ENCODE measurements at regions not wholly inside any gene's neighbourhood (a gene's known extent, or its start where the extent isn't known, plus 50 kb on each side); places are given as distances from the start of the nearest gene placed in this dataset.
A peak's percentile ranks its signal among the peaks of the same experiment; 100 is the strongest.

DNA sequence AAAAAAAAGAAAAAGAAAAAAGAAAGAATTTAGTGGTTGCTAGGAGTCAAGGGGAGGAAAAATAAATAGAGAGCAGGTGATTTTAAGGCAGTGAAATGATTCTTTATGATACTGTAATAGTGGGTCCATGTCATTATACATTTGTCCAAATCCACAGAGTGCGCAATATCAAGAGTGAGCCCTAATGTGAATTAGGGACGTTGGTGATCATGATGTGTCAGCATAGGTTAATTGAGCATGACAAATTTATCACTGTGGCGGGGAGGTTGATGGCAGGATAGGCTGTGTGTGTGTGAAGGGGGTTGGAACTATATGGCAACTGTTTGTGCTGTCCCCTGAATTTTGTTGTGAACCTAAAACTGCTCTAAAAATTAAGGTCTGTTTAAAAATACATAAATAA, 357.8 kb downstream of the ICE1 start:
- H3K4me3 ChIP-seq (replicated peaks in 1 of 3), result no peak overlapping the region
- intact Hi-C loops (cut with DNase I), result no loop called here
- no peak overlapping the region for H3K27ac ChIP-seq
- H3K9me3 ChIP-seq, result no peaks in the 10 kb centered on the region
- DNase-seq, result no peak
- H3K27me3 ChIP-seq, result no peaks in the 10 kb centered on the region
- no peaks in the 10 kb centered on the region for H3K36me3 ChIP-seq
- TF ChIP-seq, protein P1, sequence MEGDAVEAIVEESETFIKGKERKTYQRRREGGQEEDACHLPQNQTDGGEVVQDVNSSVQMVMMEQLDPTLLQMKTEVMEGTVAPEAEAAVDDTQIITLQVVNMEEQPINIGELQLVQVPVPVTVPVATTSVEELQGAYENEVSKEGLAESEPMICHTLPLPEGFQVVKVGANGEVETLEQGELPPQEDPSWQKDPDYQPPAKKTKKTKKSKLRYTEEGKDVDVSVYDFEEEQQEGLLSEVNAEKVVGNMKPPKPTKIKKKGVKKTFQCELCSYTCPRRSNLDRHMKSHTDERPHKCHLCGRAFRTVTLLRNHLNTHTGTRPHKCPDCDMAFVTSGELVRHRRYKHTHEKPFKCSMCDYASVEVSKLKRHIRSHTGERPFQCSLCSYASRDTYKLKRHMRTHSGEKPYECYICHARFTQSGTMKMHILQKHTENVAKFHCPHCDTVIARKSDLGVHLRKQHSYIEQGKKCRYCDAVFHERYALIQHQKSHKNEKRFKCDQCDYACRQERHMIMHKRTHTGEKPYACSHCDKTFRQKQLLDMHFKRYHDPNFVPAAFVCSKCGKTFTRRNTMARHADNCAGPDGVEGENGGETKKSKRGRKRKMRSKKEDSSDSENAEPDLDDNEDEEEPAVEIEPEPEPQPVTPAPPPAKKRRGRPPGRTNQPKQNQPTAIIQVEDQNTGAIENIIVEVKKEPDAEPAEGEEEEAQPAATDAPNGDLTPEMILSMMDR (IDR thresholded peaks at IDR 0.05), result no peak
- 85 to 93% methylated on average over 3 of the region's 3 CpGs for WGBS, 2 donors
- H3K4me1 ChIP-seq, result no peaks in the 10 kb centered on the region

DNA sequence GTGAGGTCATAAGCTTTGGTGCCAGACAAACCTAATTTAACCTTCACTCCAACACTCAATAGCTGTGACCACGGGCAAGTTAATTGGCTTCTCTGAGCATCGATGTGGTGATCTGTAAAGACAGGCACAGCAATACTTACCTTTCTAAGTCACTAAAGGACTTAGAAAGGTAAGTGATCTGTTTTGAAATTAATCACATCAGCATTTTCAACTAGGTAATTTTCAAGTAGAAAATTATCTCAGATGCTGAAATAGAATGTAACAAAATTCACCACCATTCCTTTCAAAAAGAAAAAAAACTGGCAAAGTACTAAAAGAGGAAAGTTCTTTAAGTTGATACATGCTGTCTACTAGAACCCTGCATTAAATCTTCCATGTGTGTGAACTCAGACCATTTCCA, 354.5 kb downstream of the ICE1 start:
- Histone ChIP-seq H3K27me3 (no peaks in the 10 kb centered on the region), H3K9me3 (no peaks in the 10 kb centered on the region), H3K4me3 (replicated peaks in 1 of 3) (no peak overlapping the region), H3K4me1 (no peaks in the 10 kb centered on the region), H3K36me3 (no peaks in the 10 kb centered on the region), H3K27ac (no peak overlapping the region)
- 79 to 83% methylated on average over 2 of the region's 2 CpGs for WGBS, 2 donors
- TF ChIP-seq, protein P1 (IDR thresholded peaks at IDR 0.05), result no peak
- TF ChIP-seq POLR2A (IDR thresholded peaks at IDR 0.05), result no peak
- intact Hi-C loops (cut with DNase I), result no loop called here
- no peak for DNase-seq

DNA sequence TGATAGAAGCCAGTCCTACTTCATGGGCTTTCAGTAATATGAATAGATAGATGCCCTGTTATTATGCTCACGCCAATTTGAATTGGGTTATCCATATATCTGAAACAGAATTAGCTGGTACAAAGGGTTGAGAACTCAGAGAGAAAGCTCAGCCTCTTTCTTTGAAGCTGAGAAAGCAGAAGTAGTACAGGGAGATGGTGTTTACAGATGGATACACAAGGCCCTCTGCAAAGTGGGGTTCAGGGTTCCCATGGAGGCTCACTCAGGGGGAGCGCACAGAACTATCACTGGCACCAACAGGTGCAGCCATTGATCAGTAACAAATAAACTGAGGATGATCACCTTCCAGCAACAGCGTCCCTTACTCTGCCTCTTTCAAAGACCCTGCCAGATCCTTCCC, 349.7 kb downstream of the ICE1 start:
- H3K27me3 ChIP-seq, result no peaks in the 10 kb centered on the region
- no peaks in the 10 kb centered on the region for H3K36me3 ChIP-seq
- peaks cover 8 to 9% of the 10 kb centered on the region in 2 donors for H3K4me1 ChIP-seq
- TF ChIP-seq POLR2A (IDR thresholded peaks at IDR 0.05), result no peak
- TF ChIP-seq, protein P1 (IDR thresholded peaks at IDR 0.05), result no peak
- WGBS, 2 donors, result 80 to 96% methylated on average over 3 of the region's 3 CpGs
- no peak overlapping the region for H3K27ac ChIP-seq
- H3K9me3 ChIP-seq, result no peaks in the 10 kb centered on the region
- intact Hi-C loops (cut with DNase I), result no loop called here
- DNase-seq, result no peak
- H3K4me3 ChIP-seq (replicated peaks in 1 of 3), result no peak overlapping the region

DNA sequence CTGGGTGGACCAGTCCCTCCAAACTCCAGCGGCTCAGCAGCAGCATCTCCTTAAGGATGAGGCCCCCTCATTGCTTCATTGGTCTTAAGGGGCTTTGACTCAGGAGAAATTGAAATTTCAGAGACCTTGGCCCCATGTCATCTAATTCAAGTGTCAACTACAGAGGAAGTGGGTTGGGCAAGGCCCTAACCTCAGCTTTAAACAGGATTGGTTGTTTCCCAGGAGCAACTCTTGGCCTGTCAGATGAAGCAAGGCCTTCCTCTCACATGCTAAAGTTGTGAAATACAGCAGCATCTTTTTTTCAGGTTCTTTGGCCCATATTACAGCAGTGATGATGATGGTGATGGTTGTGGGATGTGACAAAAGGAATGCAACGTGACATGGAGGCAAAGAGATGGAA, 348.3 kb downstream of the ICE1 start:
- H3K4me1 ChIP-seq, result peaks cover 13 to 15% of the 10 kb centered on the region in 2 donors
- no peak overlapping the region for H3K27ac ChIP-seq
- no peak overlapping the region for H3K4me3 ChIP-seq (replicated peaks in 1 of 3)
- TF ChIP-seq POLR2A (IDR thresholded peaks at IDR 0.05), result no peak
- TF ChIP-seq, protein P1 (IDR thresholded peaks at IDR 0.05), result no peak
- no peaks in the 10 kb centered on the region for H3K36me3 ChIP-seq
- DNase-seq, result no peak
- no peaks in the 10 kb centered on the region for H3K9me3 ChIP-seq
- H3K27me3 ChIP-seq, result no peaks in the 10 kb centered on the region
- WGBS, 2 donors, result 92 to 96% methylated on average over 2 of the region's 2 CpGs
- intact Hi-C loops (cut with DNase I), result no loop called here

DNA sequence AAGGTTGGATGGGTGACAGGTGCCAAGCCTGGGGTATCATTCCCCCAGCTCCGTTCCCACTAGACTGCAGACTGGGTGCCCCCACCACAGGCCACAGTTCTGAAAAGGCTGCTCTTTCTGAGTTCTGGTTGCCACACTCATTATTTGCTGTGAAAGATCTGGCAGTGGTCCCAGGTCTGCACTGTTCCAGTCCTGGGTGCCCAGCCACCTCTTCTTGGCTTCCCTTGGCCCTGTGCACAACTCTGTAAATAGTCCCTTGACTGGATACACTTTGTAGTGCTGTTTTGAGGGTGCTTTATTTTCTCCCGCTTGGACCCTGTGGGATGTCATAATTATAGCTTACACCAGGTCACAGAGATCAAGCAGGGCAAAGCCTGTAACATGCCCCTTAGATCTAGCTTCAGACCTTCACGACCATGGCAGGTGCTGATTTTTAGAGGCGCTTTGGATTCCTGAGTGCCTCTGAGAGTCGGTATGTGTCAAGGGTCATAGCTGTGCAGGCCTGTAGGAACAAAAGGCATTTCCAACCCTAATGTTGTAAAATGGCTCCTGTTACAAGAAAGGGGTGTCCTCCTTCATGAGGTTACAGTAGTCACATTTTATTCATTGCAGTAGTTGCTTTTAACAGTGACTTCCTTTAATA, 344.9 kb downstream of the ICE1 start:
- Histone ChIP-seq H3K4me3 (replicated peaks in 1 of 3) (no peak overlapping the region), H3K36me3 (no peaks in the 10 kb centered on the region), H3K4me1 (peaks cover 21% of the 10 kb centered on the region in 2 donors), H3K27ac (peak overlapping the region; percentile 32 to 76 (median 57)), H3K9me3 (no peaks in the 10 kb centered on the region), H3K27me3 (no peaks in the 10 kb centered on the region)
- intact Hi-C loops (cut with DNase I), result no loop called here
- peak; percentile 92 to 93 for DNase-seq
- WGBS, 2 donors, result 39 to 61% methylated on average over 5 of the region's 5 CpGs
- no peak for TF ChIP-seq POLR2A (IDR thresholded peaks at IDR 0.05)
- TF ChIP-seq, protein P1 (IDR thresholded peaks at IDR 0.05), result no peak

All from thyroid gland (tissue), 4 donors.